AG08396 (cell line): ENCODE measurements at regions not wholly inside any gene's neighbourhood (a gene's known extent, or its start where the extent isn't known, plus 50 kb on each side); places are given as distances from the start of the nearest gene placed in this dataset.

ENCODE experiments used
- DNase-seq: peaks from one replicate; pipeline ENCODE4 v3.0.0; 2012; ENCODE audit warnings: low spot score, mixed read lengths

GRCh38 chr11:119937412-119937811 is 200.5 kb downstream of the TRIM29 start:
- no peak for DNase-seq

- no peak for DNase-seq
These were observed 201.5 kb downstream of the TRIM29 start for GRCh38 chr11:119936426-119936825.

- no peak for DNase-seq
These were observed 202.5 kb downstream of the TRIM29 start for GRCh38 chr11:119935349-119935925.

DNA sequence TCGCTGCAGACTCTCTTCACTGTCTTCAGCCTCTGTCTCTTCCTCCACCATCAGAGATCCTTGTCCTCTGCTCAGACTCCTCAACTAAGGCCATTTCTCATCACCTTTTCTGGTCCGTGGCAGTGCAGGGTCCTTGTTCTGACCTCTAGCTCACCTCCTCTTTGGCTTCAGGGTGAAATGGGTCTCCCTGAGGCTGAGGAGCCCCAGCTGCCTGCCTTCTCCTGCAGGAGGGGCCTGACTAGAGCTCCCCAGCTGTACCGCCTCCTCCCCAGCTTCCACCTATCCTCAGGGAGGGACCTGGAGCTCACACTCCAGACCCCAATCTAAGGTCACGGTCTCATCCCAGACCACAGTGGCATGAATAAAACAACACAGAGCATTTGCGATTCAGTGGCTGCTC is 203.0 kb downstream of the TRIM29 start:
- DNase-seq, result no peak

DNA sequence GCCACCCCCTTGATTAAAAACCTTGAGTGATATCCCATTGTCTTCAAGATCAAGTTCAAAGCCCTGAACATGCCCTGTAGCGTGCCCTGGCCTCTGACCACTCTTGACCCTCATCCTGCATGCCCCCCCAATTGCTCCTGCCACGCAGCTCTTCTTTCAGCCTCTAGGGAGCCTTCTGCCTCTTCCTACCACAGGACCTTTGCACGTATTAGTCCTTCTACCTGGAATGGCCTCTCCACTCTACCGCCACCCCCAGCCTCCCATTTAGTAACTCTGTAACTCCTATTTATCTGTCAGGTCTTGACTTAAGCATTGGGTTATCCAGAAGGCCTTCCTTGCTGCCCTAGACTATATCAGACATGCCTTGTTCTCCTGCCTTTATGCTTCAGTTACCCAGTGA is 203.6 kb downstream of the TRIM29 start:
- no peak for DNase-seq

DNA sequence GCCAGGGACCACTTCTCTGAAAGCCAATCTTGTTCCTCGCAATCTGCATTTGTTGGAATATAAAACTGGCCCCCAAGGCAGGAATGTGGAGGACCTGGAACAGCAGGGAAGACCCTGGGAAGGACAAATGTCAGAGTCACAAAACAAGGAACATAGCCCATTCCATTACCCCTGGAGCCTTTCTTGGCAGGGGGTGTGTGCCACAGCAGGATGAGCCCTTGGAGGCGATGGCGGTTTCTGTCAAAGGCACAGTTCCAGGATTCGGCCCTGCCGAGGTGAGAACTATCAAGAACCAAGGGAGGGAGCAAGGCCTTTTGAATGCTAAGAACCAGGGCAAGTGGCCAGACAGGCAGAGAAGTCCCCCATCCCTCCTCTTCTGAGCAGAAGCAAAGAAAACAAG is 204.3 kb downstream of the TRIM29 start:
- no peak for DNase-seq

GRCh38 chr11:119932828-119933562 is 204.0 kb upstream of the NECTIN1 start:
- DNase-seq, result no peak

- no peak for DNase-seq
These were observed 199.0 kb upstream of the NECTIN1 start for GRCh38 chr11:119928047-119928446.

- DNase-seq, result no peak
These were observed 195.0 kb upstream of the NECTIN1 start for GRCh38 chr11:119924017-119924416.

DNA sequence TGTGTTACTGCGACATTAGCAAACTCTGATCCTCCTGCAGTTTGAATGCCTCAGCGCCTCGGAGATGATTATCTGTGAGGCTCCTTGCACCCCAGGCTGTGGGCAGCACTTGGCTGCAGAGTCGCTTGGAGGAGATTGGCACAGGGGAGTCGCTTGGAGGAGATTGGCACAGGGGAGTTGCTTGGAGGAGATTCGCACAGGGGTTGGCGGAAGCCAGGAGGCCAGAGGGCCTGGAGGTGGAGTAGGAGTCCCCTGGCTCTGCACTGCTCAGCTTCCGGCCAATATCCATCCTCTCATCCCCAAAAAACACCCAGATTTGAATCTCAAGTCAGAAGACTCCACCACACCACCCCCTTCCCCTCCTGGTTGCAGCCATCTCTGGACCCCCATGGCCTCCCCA is 192.6 kb upstream of the NECTIN1 start:
- DNase-seq, result no peak

DNA sequence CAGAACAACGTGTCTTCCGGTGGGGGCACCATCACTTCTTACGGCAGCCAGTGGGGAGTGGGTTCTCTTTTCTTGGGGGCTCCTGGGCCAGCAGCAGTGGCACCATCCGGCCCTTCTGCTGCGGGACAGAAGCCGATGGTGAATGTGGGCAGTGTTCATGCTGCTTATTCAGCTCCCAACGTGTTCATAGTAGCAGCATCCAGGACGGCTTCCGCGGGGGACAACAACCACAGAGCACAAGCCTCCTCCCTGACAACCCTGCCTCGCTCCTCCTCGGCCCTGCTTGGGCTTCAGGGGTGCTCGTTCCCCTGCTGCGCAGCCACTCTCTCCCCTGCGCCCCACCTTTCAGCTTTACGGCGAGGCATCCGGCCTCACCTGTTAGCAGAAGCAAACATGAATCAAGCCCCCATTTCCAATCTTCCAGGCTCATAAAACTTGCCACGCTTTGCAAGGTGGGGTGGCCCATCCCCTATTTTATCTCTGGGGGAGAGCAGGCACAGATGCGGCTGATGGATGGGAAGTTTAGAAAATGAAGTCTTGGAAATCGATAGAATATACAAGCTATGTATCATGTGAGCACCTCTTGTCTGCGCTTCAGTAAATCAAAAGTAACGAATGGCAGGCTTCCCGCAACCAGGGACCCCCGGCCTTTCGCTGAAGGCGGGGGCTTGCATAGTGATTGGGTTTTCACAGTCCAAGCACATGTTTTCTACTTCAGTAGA is 191.8 kb upstream of the NECTIN1 start:
- no peak for DNase-seq

DNA sequence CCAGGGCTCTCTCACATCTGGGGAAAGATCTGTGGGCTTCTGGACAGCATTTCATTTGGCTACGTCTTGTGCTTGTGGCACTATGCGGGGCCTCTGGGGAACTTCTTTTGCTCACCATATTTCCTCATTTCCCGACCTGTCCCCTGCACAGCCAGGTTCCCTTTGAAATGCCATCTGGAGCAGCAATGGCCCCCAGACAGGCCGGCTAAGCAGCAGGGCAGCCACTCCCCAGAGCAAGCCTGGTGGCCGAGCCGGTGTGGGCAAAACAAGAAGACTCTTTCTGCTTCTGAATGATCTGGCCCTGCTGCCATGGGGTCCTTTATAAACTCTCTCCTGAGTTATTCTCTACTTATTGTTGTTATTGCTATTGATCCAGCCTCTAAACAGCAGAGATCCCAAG is 190.7 kb upstream of the NECTIN1 start:
- no peak for DNase-seq

DNA sequence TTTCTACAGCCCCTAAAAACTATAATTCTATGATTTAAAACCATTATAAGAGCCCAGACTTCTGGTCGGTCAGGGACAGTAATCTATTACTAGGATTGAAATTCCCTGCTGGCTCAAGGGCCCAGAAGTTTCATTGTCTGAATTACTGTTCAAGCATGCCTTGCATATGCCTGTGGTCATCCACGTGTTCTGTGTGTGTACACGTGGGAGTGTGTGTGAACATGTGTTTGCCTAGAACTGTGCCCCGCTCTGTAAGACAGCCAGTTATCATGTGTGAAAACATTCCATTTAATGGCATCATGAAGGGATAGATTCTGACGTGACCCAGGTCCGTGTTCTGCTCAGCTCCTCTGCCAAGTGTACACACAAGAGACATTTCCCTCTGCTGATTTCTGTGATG is 189.3 kb upstream of the NECTIN1 start:
- DNase-seq, result no peak

GRCh38 chr11:119916568-119916967 is 187.6 kb upstream of the NECTIN1 start:
- DNase-seq, result no peak

DNA sequence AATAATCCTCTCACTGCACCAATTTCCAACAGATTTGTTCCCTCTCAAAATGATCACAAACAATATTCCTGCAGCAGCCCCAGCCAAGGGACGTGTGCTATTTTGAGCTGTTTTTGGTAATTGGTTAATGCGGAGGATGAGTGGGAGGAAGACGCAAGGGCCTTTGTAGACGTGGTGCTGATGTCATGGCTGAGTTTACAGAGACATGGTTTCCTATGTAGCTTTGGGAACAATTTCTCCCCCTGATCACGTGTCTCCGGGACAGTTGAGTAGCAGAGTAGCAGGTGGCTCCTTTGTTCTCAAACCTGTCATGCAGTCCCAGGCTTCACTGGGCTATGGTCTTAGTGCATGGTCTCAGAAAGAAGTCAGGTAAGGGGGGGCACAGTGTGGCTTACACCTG is 183.2 kb upstream of the NECTIN1 start:
- no peak for DNase-seq

- DNase-seq, result no peak
These were observed 181.7 kb upstream of the NECTIN1 start for GRCh38 chr11:119910650-119911049.

DNA sequence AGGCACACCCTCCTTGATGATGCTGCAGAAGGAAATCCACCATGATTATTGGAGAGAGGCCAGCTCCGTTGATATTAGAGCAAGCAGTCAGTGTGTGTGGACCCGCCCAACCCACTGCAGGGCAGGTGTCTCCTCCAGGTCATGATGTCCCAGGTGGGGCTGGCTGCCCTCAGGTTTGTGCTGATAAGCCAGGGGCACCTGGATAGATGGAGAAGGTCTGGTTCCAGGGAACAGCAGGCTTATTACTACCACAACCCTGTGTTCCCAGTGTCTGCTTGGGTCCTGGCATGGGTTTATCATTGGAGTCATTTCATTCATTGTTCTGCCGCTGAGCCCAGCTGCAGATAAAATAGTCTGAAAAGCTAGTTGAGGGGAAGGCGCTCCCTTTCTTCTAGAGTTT is 181.1 kb upstream of the NECTIN1 start:
- no peak for DNase-seq

GRCh38 chr11:119909495-119909894 is 180.5 kb upstream of the NECTIN1 start:
- DNase-seq, result no peak

GRCh38 chr11:119909077-119909476 is 180.1 kb upstream of the NECTIN1 start:
- DNase-seq, result no peak

DNA sequence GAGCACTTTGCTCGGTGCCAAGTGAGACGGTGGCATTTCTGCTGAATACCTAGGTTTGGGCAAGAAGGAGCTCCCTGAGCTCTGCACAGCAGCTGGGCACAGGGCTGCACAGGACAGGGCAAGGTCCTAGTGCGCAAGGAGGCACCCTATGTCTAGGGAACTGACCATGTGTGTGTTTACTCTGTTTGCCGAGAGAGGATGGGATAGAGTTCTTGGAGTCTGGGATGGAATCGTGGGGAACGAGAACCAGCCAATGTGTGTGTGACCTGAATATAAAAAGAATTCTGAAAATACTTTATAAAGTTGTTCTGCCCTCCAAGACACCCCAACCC is 179.5 kb upstream of the NECTIN1 start:
- DNase-seq, result no peak

DNA sequence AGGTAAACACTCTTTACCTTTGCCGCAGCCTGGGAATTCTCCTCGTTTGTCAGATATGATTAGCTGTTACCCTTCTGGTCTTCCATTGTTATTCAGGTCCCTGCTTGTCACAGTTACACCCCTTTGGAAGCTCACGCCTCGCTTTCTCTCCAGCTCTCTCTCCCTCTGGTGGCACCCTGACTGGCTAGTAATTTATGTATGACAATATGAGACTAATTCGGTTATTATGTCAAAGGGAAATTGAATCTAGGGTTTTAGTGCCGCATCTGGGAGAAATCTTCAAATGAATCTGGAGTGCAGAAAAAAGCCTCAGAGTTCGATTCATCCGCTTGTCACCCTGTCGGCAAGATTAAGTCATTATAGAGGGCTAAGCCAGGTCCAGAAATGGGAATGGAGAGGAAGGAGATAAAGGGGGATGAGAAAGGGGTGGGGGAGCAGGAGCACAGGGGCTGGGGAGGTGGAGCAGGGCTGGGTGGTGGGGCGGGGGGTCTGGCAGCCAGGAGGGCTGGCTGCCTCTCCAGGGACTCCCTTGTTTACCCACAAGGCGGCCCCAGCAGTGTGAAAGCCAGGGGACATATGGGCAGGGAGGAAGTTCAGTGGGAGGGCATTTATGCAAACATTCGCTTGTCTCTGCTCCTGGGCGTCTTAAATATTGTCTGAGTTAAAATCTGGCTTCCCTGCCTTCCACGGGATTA is 179.0 kb upstream of the NECTIN1 start:
- no peak for DNase-seq

GRCh38 chr11:119907122-119907851 is 178.3 kb upstream of the NECTIN1 start:
- DNase-seq, result no peak
